Spleen (tissue), 11 donors: ENCODE measurements at regions not wholly inside any gene's neighbourhood (a gene's known extent, or its start where the extent isn't known, plus 50 kb on each side); places are given as distances from the start of the nearest gene placed in this dataset.

Experiments
- DNase-seq: peaks from one replicate; pipeline ENCODE4 v3.0.0-alpha.2; 2020
- H3K27ac ChIP-seq, 8 donors: fragments of 200-600 bp; sonication (generic) in 7 of 8; 1 replicate in 4 of 8; 2 replicates in 4 of 8; pipeline versions ENCODE4 v1.5.0 to v1.8.0; 2016 to 2021; ENCODE audit warnings: inconsistent platforms in 4 of 8, mild to moderate bottlenecking in 4 of 8, moderate library complexity in 1 of 8
- H3K27me3 ChIP-seq, 7 donors: fragments of 200-600 bp; sonication (generic) in 6 of 7; replicated peaks in 1 of 7; 1 replicate in 4 of 7; 2 replicates in 3 of 7; pipeline versions ENCODE4 v1.5.0 to v1.8.0; 2016 to 2021; ENCODE audit warnings: inconsistent platforms in 3 of 7, mild to moderate bottlenecking in 1 of 7
- H3K36me3 ChIP-seq, 6 donors: fragments of 200-600 bp; sonication (generic) in 5 of 6; 1 replicate in 4 of 6; 2 replicates in 2 of 6; pipeline versions ENCODE4 v1.5.0 to v1.8.0; 2016 to 2021; ENCODE audit warnings: inconsistent platforms in 2 of 6
- H3K4me1 ChIP-seq, 6 donors: fragments of 200-600 bp; sonication (generic) in 5 of 6; 1 replicate in 3 of 6; 2 replicates in 3 of 6; pipeline versions ENCODE4 v1.5.0 to v1.8.0; 2016 to 2021; ENCODE audit warnings: inconsistent platforms in 3 of 6
- H3K4me3 ChIP-seq, 8 donors: fragments of 200-600 bp; sonication (generic) in 7 of 8; 1 replicate in 4 of 8; 2 replicates in 4 of 8; pipeline versions ENCODE4 v1.5.0 to v1.8.0; 2016 to 2021; ENCODE audit warnings: inconsistent platforms in 4 of 8, mild to moderate bottlenecking in 4 of 8, moderate library complexity in 2 of 8
- H3K9me3 ChIP-seq, 8 donors: fragments of 200-600 bp; sonication (generic) in 7 of 8; 1 replicate in 4 of 8; 2 replicates in 4 of 8; pipeline versions ENCODE4 v1.5.0 to v1.8.0; 2016 to 2021; ENCODE audit warnings: inconsistent platforms in 4 of 8
- CTCF ChIP-seq, 11 experiments: fragments of 200-600 bp in 7 of 11; fragments of 450-650 bp in 4 of 11; sonication (generic) in 4 of 11; IDR thresholded peaks in 8 of 11; conservative IDR thresholded peaks in 3 of 11; 1 replicate in 7 of 11; 2 replicates in 4 of 11; pipeline versions ENCODE4 v1.4.0 to v1.8.0; 2016 to 2021; ENCODE audit warnings: antibody characterized with exemption in 11 of 11, inconsistent platforms in 4 of 11, mild to moderate bottlenecking in 1 of 11
- POLR2A ChIP-seq, 3 donors: fragments of 450-650 bp; IDR thresholded peaks; one replicate each; pipeline ENCODE4 v1.5.1; 2017; ENCODE audit warnings: antibody characterized with exemption in 3 of 3, mild to moderate bottlenecking in 1 of 3
- POLR2AphosphoS5 ChIP-seq, 3 donors: sonication (generic); formaldehyde crosslinking; IDR thresholded peaks; one replicate each; pipeline ENCODE4 v1.5.1; 2017; ENCODE audit warnings: antibody characterized with exemption in 3 of 3
- WGBS, 5 donors: extraction: QIAGEN DNeasy Blood & Tissue Kit in 3 of 5; methylation state at CpG; one replicate each; pipeline versions ENCODE4 v1.1.5 to v1.1.7; 2013 to 2018; 5-methylcytosine and 5-hydroxymethylcytosine counted together
- intact Hi-C: fragments of 100-400 bp; cut with DNase I; formaldehyde crosslinking; loops from one replicate; pipeline ENCODE4 v1.15.0; 2023; ENCODE audit warnings: low total_unique reads
- donor health status: healthy with polysubstance abuse.
- donor health status: DM: no; HTN: no; CAD: no; lungs with moderate emphysema.
- donor health status: DM: no; HTN: no; CAD: no.
- donor health status: Bipolar disorder and iron deficiency.
- donor health status: healthy.
- donor health status: DM: no; HTN: no; CAD: no.
- donor health status: DM: yes; HTN: yes; CAD: no.

- Histone ChIP-seq H3K27ac (no peak overlapping the region), H3K4me3 (no peak overlapping the region), H3K36me3 (no peaks in the 10 kb centered on the region), H3K27me3 (no peaks in the 10 kb centered on the region), H3K4me1 (no peaks in the 10 kb centered on the region), H3K9me3 (peaks cover 0 to 11% (median 0%) of the 10 kb centered on the region in 8 donors)
- DNase-seq, result no peak
- intact Hi-C loops, result no loop called here
- WGBS, 5 donors, result 84 to 96% (median 87%) methylated on average over 2 of the region's 2 CpGs
- no peak for TF ChIP-seq POLR2A (IDR thresholded peaks at IDR 0.05)
- no peak for TF ChIP-seq POLR2AphosphoS5 (IDR thresholded peaks at IDR 0.05)
- TF ChIP-seq CTCF (IDR thresholded peaks at IDR 0.05 in 8 of 11, conservative IDR thresholded peaks at IDR 0.05 in 3 of 11), result no peak
Observed at GRCh38 chr16:62846399-62847057, 810.3 kb upstream of the CDH8 start.

GRCh38 chr16:62832214-62832613 is 796.0 kb upstream of the CDH8 start:
- Histone ChIP-seq H3K9me3 (peaks cover 0 to 5% (median 0%) of the 10 kb centered on the region in 8 donors), H3K4me3 (no peak overlapping the region), H3K4me1 (no peaks in the 10 kb centered on the region), H3K27me3 (no peaks in the 10 kb centered on the region), H3K36me3 (no peaks in the 10 kb centered on the region), H3K27ac (no peak overlapping the region)
- TF ChIP-seq CTCF (IDR thresholded peaks at IDR 0.05 in 8 of 11, conservative IDR thresholded peaks at IDR 0.05 in 3 of 11) (no peak), POLR2A (IDR thresholded peaks at IDR 0.05) (no peak), POLR2AphosphoS5 (IDR thresholded peaks at IDR 0.05) (no peak)
- intact Hi-C loops, result no loop called here
- 79 to 86% (median 82%) methylated on average over 4 of the region's 4 CpGs for WGBS, 5 donors
- no peak for DNase-seq

GRCh38 chr16:62831235-62831850 is 795.1 kb upstream of the CDH8 start:
- H3K36me3 ChIP-seq, result no peaks in the 10 kb centered on the region
- no peak overlapping the region for H3K27ac ChIP-seq
- WGBS, 5 donors, result 71 to 86% (median 81%) methylated on average over 2 of the region's 2 CpGs
- H3K4me1 ChIP-seq, result no peaks in the 10 kb centered on the region
- intact Hi-C loops, result no loop called here
- no peaks in the 10 kb centered on the region for H3K27me3 ChIP-seq
- TF ChIP-seq CTCF (IDR thresholded peaks at IDR 0.05 in 8 of 11, conservative IDR thresholded peaks at IDR 0.05 in 3 of 11) (no peak), POLR2AphosphoS5 (IDR thresholded peaks at IDR 0.05) (no peak), POLR2A (IDR thresholded peaks at IDR 0.05) (no peak)
- H3K4me3 ChIP-seq, result no peak overlapping the region
- no peak for DNase-seq
- peaks cover 0 to 5% (median 0%) of the 10 kb centered on the region in 8 donors for H3K9me3 ChIP-seq

- no peak for DNase-seq
- 27 to 38% (median 34%) methylated on average over 3 of the region's 3 CpGs for WGBS, 5 donors
- Histone ChIP-seq H3K4me3 (no peak overlapping the region), H3K27ac (no peak overlapping the region), H3K36me3 (no peaks in the 10 kb centered on the region), H3K27me3 (no peaks in the 10 kb centered on the region), H3K9me3 (peaks cover 0 to 9% (median 0%) of the 10 kb centered on the region in 8 donors), H3K4me1 (no peaks in the 10 kb centered on the region)
- TF ChIP-seq CTCF (IDR thresholded peaks at IDR 0.05 in 8 of 11, conservative IDR thresholded peaks at IDR 0.05 in 3 of 11) (no peak), POLR2AphosphoS5 (IDR thresholded peaks at IDR 0.05) (no peak), POLR2A (IDR thresholded peaks at IDR 0.05) (no peak)
- intact Hi-C loops, result no loop called here
Observed at GRCh38 chr16:62829607-62830006, 793.4 kb upstream of the CDH8 start.
